ENCODE measurements at regions not wholly inside any gene's neighbourhood (a gene's known extent, or its start where the extent isn't known, plus 50 kb on each side); places are given as distances from the start of the nearest gene placed in this dataset.

DNA sequence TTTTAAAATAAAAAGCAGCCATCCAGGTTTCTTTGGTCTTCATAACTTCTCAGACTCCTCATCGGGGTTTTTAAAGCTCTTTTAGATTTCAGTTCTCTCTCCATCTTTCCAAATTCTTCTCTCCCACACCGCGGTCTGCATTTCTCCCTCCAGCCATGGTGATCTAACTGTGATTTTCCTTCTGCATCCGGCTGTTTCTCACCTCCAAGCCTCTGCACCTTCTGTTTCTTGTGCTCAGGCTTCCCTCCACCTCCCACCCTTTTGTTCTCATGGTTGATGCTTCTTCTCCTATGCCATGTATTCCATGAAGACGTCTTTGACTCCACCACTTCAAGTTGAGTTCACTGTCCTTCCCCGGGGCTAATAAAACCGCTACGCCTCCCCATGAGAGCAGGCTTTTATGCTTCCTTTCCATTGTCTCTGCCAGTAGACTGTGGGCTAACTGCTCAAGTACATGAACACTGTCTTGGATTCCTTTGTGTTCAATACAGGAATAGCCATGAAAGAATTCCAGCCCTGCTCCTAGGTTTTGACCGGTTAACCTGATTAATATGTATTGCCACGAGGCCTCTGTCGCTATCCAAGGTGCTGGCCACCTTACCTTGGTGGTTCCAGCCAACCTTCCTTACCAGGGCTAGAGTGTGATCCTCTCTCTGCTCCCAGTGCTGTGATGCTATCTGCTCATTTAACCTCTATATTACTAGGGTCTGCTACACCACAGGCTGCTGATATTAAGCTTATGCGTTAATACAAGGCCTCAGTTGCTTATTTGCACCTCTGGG, 625.1 kb downstream of the HS3ST4 start:
- Histone ChIP-seq H3K36me3 (no peaks in the 10 kb centered on the region), H3K27ac (no peak overlapping the region), H3K4me1 (no peaks in the 10 kb centered on the region), H3K27me3 (no peaks in the 10 kb centered on the region), H3K4me3 (no peak overlapping the region), H3K9me3 (no peaks in the 10 kb centered on the region)
- no peak for DNase-seq (ENCODE audit: extremely low spot score in 2 of 2)
- intact Hi-C loops (cut with DNase I) = no loop called here
- TF ChIP-seq, protein P1, sequence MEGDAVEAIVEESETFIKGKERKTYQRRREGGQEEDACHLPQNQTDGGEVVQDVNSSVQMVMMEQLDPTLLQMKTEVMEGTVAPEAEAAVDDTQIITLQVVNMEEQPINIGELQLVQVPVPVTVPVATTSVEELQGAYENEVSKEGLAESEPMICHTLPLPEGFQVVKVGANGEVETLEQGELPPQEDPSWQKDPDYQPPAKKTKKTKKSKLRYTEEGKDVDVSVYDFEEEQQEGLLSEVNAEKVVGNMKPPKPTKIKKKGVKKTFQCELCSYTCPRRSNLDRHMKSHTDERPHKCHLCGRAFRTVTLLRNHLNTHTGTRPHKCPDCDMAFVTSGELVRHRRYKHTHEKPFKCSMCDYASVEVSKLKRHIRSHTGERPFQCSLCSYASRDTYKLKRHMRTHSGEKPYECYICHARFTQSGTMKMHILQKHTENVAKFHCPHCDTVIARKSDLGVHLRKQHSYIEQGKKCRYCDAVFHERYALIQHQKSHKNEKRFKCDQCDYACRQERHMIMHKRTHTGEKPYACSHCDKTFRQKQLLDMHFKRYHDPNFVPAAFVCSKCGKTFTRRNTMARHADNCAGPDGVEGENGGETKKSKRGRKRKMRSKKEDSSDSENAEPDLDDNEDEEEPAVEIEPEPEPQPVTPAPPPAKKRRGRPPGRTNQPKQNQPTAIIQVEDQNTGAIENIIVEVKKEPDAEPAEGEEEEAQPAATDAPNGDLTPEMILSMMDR (IDR thresholded peaks at IDR 0.05) = no peak
- no peak for TF ChIP-seq POLR2AphosphoS5 (IDR thresholded peaks at IDR 0.05; ENCODE audit: insufficient read depth in 1 of 2, low read depth in 1 of 2)
- TF ChIP-seq POLR2A (IDR thresholded peaks at IDR 0.05) = no peak

DNA sequence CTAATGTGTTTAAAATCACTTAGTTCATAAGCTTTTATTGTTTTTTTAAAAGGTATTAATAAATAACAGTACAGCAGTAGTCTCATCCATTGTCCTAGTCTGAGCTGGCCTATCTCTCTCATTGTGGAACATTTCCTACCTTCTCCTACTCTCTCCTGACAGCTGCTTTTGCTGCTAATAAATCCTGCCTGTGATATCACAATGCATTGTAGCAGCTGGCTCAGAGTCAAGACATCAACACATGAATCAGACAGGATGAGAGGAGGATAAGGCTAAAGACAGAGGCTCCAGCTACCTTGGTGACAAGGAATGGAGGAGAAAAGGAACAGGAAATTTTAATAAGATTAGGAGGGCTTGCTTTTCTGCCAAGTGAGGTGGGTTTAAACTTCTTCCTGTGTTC, 626.1 kb downstream of the HS3ST4 start:
- DNase-seq (ENCODE audit: extremely low spot score in 2 of 2) = no peak
- Histone ChIP-seq H3K4me1 (no peaks in the 10 kb centered on the region), H3K36me3 (no peaks in the 10 kb centered on the region), H3K27ac (no peak overlapping the region), H3K4me3 (no peak overlapping the region), H3K9me3 (no peaks in the 10 kb centered on the region), H3K27me3 (no peaks in the 10 kb centered on the region)
- TF ChIP-seq, protein P1 (IDR thresholded peaks at IDR 0.05) = no peak
- TF ChIP-seq POLR2A (IDR thresholded peaks at IDR 0.05) = no peak
- TF ChIP-seq POLR2AphosphoS5 (IDR thresholded peaks at IDR 0.05; ENCODE audit: insufficient read depth in 1 of 2, low read depth in 1 of 2) = no peak
- intact Hi-C loops (cut with DNase I) = no loop called here

DNA sequence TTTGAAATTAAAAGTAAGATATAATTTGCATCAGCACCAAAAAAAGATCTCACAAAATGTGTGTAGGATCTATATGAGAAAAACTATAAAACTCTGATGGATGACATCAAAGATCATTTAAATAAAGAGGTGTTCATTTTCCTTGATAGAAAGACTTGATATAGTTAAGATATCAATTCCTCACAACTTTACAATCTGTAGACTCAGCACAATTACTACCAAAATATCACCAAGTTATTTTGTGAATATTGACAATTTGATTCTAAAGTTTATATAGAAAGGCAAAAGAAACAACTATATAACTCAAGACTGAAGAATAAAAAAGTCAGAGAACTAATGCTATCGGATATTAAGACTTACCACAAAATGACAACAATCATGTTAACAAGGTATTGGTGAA, 638.9 kb downstream of the HS3ST4 start:
- TF ChIP-seq, protein P1 (IDR thresholded peaks at IDR 0.05) = no peak
- TF ChIP-seq POLR2A (IDR thresholded peaks at IDR 0.05) (no peak), POLR2AphosphoS5 (IDR thresholded peaks at IDR 0.05; ENCODE audit: insufficient read depth in 1 of 2, low read depth in 1 of 2) (no peak)
- intact Hi-C loops (cut with DNase I) = no loop called here
- Histone ChIP-seq H3K27me3 (no peaks in the 10 kb centered on the region), H3K36me3 (no peaks in the 10 kb centered on the region), H3K4me3 (no peak overlapping the region), H3K4me1 (no peaks in the 10 kb centered on the region), H3K27ac (no peak overlapping the region), H3K9me3 (no peaks in the 10 kb centered on the region)
- DNase-seq (ENCODE audit: extremely low spot score in 2 of 2) = no peak

DNA sequence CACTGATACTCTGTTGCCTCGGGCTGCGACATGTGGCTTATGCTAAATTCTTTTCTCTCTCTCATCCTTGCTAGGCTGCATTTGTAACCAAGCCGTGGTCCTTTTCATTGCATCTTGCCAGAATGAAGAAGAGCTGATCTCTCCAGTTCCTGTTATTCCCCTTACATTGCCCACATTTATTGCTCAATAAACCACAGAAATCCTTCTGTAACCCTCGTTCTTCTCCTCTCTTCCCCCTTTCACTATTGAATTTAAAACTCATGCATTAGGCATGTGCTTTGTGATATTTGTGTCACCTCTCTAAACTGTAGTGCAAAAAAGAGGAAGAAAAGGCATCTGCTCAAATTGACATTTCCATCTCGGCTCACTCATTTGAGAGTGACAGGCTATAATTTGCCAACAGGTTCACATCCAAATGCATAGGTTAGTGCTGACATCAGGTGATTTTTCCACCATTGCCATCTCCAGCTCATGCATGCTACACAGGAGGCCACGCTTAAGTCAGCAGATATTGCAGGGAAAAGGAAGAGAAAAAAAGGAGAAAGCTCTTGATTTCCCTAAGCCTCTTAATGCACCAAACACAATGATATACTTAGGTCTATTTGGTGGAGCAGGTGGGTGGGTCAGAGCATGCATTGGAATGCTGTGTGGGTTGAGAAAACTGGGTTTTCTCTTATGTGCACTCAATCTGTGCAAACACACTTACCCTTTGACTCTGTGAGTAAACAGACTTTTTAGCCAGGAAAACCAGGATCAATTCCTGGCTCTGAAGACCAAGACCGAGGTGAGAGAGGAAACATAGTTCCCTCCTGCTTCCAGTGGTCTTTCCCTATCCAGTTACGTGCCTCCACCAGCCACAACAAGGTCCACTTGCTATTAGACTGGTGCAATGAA, 642.7 kb downstream of the HS3ST4 start:
- intact Hi-C loops (cut with DNase I) = no loop called here
- Histone ChIP-seq H3K27me3 (no peaks in the 10 kb centered on the region), H3K27ac (no peak overlapping the region), H3K9me3 (no peaks in the 10 kb centered on the region), H3K36me3 (no peaks in the 10 kb centered on the region), H3K4me3 (no peak overlapping the region), H3K4me1 (no peaks in the 10 kb centered on the region)
- no peak for DNase-seq (ENCODE audit: extremely low spot score in 2 of 2)
- TF ChIP-seq, protein P1 (IDR thresholded peaks at IDR 0.05) = no peak
- TF ChIP-seq POLR2A (IDR thresholded peaks at IDR 0.05) (no peak), POLR2AphosphoS5 (IDR thresholded peaks at IDR 0.05; ENCODE audit: insufficient read depth in 1 of 2, low read depth in 1 of 2) (no peak)

All from vagina (tissue), 2 donors.